Mesendoderm (in vitro differentiated cells): ENCODE measurements at regions not wholly inside any gene's neighbourhood (a gene's known extent, or its start where the extent isn't known, plus 50 kb on each side); places are given as distances from the start of the nearest gene placed in this dataset.

Source experiments
- DNase-seq: peaks from one replicate; pipeline ENCODE4 v3.0.0; 2013
- H2AK5ac ChIP-seq: 2 replicates; pipeline ENCODE4 v1.6.1; 2013; ENCODE audit warnings: low read length, inconsistent platforms
- H2BK120ac ChIP-seq: 2 replicates; pipeline ENCODE4 v1.6.1; 2013; ENCODE audit warnings: low read depth, mild to moderate bottlenecking, low read length, moderate library complexity, mixed read lengths
- H2BK15ac ChIP-seq: replicated peaks from 2 replicates; pipeline ENCODE4 v1.6.1; 2013; ENCODE audit warnings: low read depth, mild to moderate bottlenecking, moderate library complexity
- H2BK5ac ChIP-seq: 2 replicates; pipeline ENCODE4 v1.6.1; 2013; ENCODE audit warnings: low read length, inconsistent platforms
- H3K18ac ChIP-seq: 2 replicates; pipeline ENCODE4 v1.6.1; 2013; ENCODE audit warnings: mild to moderate bottlenecking, low read length, mixed read lengths
- H3K23ac ChIP-seq: one replicate; pipeline ENCODE4 v1.6.1; 2013; ENCODE audit warnings: low read length
- H3K27ac ChIP-seq: 2 replicates; pipeline ENCODE4 v1.5.1; 2013; ENCODE audit warnings: low read depth, mild to moderate bottlenecking, inconsistent platforms, low read length, moderate library complexity
- H3K27me3 ChIP-seq: 2 replicates; pipeline ENCODE4 v1.6.1; 2013; ENCODE audit warnings: low read length, control low read depth, mild to moderate bottlenecking, inconsistent platforms; ENCODE audit not compliant: insufficient read depth, poor library complexity
- H3K36me3 ChIP-seq: 2 replicates; pipeline ENCODE4 v1.6.1; 2013; ENCODE audit warnings: low read length, inconsistent platforms; ENCODE audit not compliant: control insufficient read depth, insufficient read depth
- H3K4ac ChIP-seq: one replicate; pipeline ENCODE4 v1.6.1; 2013; ENCODE audit warnings: low read depth, mild to moderate bottlenecking, low read length, moderate library complexity
- H3K4me1 ChIP-seq: 2 replicates; pipeline ENCODE4 v1.6.1; 2013; ENCODE audit warnings: low read depth, low read length, inconsistent platforms; ENCODE audit not compliant: control insufficient read depth
- H3K4me2 ChIP-seq: 2 replicates; pipeline ENCODE4 v1.6.1; 2013; ENCODE audit warnings: low read length
- H3K4me3 ChIP-seq: 2 replicates; pipeline ENCODE4 v1.5.1; 2013; ENCODE audit warnings: mild to moderate bottlenecking, low read length
- H3K56ac ChIP-seq: one replicate; pipeline ENCODE4 v1.6.1; 2013; ENCODE audit warnings: low read length
- H3K79me1 ChIP-seq: 2 replicates; pipeline ENCODE4 v1.6.1; 2013; ENCODE audit warnings: low read length, inconsistent platforms
- H3K79me2 ChIP-seq: 2 replicates; pipeline ENCODE4 v1.6.1; 2013; ENCODE audit warnings: mild to moderate bottlenecking, low read length; ENCODE audit not compliant: control insufficient read depth, insufficient read depth
- H3K9ac ChIP-seq: 2 replicates; pipeline ENCODE4 v1.6.1; 2013; ENCODE audit warnings: low read length, inconsistent platforms
- H4K5ac ChIP-seq: one replicate; pipeline ENCODE4 v1.6.1; 2013; ENCODE audit warnings: low read length
- H4K8ac ChIP-seq: one replicate; pipeline ENCODE4 v1.6.1; 2013; ENCODE audit warnings: low read depth, mild to moderate bottlenecking, control low read depth, low read length, moderate library complexity
- WGBS: extraction: QIAGEN DNeasy Blood & Tissue Kit; methylation state at CpG from one replicate; pipeline ENCODE4 v1.1.7; 2013; ENCODE audit warnings: low lambda C conversion rate, missing lambda C conversion rate; ENCODE audit not compliant: insufficient coverage; ENCODE audit errors: extremely low coverage; 5-methylcytosine and 5-hydroxymethylcytosine counted together

GRCh38 chr4:123821861-123822260 is 425.3 kb downstream of the SPRY1 start:
- Histone ChIP-seq H3K4ac (no peak overlapping the region), H3K79me2 (no peaks in the 10 kb centered on the region), H3K18ac (no peak overlapping the region), H3K4me1 (no peaks in the 10 kb centered on the region), H2BK120ac (no peak overlapping the region), H4K8ac (no peak overlapping the region), H3K23ac (no peak overlapping the region), H2BK5ac (no peak overlapping the region), H3K27ac (no peak overlapping the region), H3K4me2 (no peak overlapping the region), H2AK5ac (no peak overlapping the region), H3K56ac (no peak overlapping the region), H3K4me3 (no peak overlapping the region), H3K79me1 (no peaks in the 10 kb centered on the region), H3K9ac (no peak overlapping the region), H3K36me3 (no peaks in the 10 kb centered on the region), H4K5ac (no peak overlapping the region), H3K27me3 (no peaks in the 10 kb centered on the region), H2BK15ac (no peak overlapping the region)
- DNase-seq: peak; percentile 83

DNA sequence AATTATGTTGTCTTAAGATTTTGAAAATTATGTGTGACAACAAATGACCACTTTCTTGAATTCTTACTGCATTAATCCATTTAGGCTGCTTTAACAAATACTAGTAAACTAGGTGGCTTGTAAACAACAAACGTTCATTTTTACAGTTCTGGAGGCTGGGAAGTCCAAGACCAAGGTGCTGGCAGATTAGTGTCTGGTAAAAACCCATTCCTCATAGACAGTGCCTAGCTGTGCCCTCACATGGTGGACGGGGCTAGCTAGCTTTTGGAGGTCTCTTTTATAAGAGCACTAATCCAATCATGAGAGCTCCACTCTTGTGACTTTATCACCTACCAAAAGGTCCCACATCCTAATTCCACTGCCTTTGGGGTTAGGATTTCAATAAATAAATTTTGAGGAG is 425.8 kb downstream of the SPRY1 start:
- Histone ChIP-seq H3K9ac (no peak overlapping the region), H3K27me3 (no peaks in the 10 kb centered on the region), H3K4ac (no peak overlapping the region), H4K5ac (no peak overlapping the region), H3K56ac (no peak overlapping the region), H3K27ac (no peak overlapping the region), H3K4me1 (no peaks in the 10 kb centered on the region), H3K79me1 (no peaks in the 10 kb centered on the region), H3K4me3 (no peak overlapping the region), H3K18ac (no peak overlapping the region), H2AK5ac (no peak overlapping the region), H4K8ac (no peak overlapping the region), H3K36me3 (no peaks in the 10 kb centered on the region), H3K4me2 (no peak overlapping the region), H2BK15ac (no peak overlapping the region), H3K23ac (no peak overlapping the region), H3K79me2 (no peaks in the 10 kb centered on the region), H2BK5ac (no peak overlapping the region), H2BK120ac (no peak overlapping the region)
- no peak for DNase-seq
- WGBS: no CpG with 5 or more reads among the region's 2 CpGs

DNA sequence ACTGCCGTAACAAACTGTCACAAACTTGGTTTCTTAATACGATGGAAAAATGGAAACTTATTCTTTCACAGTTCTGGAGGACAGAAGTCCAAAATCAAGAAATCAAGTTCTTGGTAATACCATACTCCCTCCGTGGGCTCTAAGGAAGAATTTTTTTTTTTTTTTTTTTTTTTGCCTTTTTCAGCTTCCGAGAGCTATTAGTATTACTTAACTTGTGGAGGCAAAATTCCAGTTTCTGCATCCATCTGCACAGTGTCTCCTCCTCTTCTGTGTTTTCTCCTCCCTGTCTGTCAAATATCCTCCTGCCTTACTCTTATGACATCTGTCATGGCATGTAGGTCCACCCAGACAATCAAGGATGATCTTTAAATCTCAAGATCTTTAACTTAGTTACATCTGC is 426.6 kb downstream of the SPRY1 start:
- no peak overlapping the region for H3K4ac ChIP-seq
- H2BK120ac ChIP-seq: no peak overlapping the region
- H3K79me1 ChIP-seq: no peaks in the 10 kb centered on the region
- no peak overlapping the region for H2BK5ac ChIP-seq
- no peak overlapping the region for H2BK15ac ChIP-seq
- no peak overlapping the region for H3K18ac ChIP-seq
- H3K4me2 ChIP-seq: no peak overlapping the region
- no peak overlapping the region for H3K56ac ChIP-seq
- no peak overlapping the region for H4K8ac ChIP-seq
- H2AK5ac ChIP-seq: no peak overlapping the region
- no peaks in the 10 kb centered on the region for H3K27me3 ChIP-seq
- no peak overlapping the region for H3K9ac ChIP-seq
- DNase-seq: no peak
- no CpG with 5 or more reads among the region's 4 CpGs for WGBS
- H3K36me3 ChIP-seq: no peaks in the 10 kb centered on the region
- no peak overlapping the region for H4K5ac ChIP-seq
- H3K4me3 ChIP-seq: no peak overlapping the region
- no peak overlapping the region for H3K23ac ChIP-seq
- no peaks in the 10 kb centered on the region for H3K4me1 ChIP-seq
- H3K27ac ChIP-seq: no peak overlapping the region
- no peaks in the 10 kb centered on the region for H3K79me2 ChIP-seq

GRCh38 chr4:123824524-123824923 is 427.9 kb downstream of the SPRY1 start:
- H4K8ac ChIP-seq: no peak overlapping the region
- H3K9ac ChIP-seq: no peak overlapping the region
- no peak overlapping the region for H2BK120ac ChIP-seq
- no peak overlapping the region for H3K56ac ChIP-seq
- H2BK5ac ChIP-seq: no peak overlapping the region
- H2BK15ac ChIP-seq: no peak overlapping the region
- H3K36me3 ChIP-seq: no peaks in the 10 kb centered on the region
- no peak overlapping the region for H3K23ac ChIP-seq
- no peak overlapping the region for H3K4me2 ChIP-seq
- H3K27ac ChIP-seq: no peak overlapping the region
- no peak overlapping the region for H2AK5ac ChIP-seq
- no peak overlapping the region for H3K4me3 ChIP-seq
- no peak overlapping the region for H3K18ac ChIP-seq
- H4K5ac ChIP-seq: no peak overlapping the region
- H3K4me1 ChIP-seq: no peaks in the 10 kb centered on the region
- H3K79me2 ChIP-seq: no peaks in the 10 kb centered on the region
- no peak overlapping the region for H3K4ac ChIP-seq
- H3K79me1 ChIP-seq: no peaks in the 10 kb centered on the region
- WGBS: no CpG with 5 or more reads among the region's 1 CpG
- no peak for DNase-seq
- no peaks in the 10 kb centered on the region for H3K27me3 ChIP-seq

DNA sequence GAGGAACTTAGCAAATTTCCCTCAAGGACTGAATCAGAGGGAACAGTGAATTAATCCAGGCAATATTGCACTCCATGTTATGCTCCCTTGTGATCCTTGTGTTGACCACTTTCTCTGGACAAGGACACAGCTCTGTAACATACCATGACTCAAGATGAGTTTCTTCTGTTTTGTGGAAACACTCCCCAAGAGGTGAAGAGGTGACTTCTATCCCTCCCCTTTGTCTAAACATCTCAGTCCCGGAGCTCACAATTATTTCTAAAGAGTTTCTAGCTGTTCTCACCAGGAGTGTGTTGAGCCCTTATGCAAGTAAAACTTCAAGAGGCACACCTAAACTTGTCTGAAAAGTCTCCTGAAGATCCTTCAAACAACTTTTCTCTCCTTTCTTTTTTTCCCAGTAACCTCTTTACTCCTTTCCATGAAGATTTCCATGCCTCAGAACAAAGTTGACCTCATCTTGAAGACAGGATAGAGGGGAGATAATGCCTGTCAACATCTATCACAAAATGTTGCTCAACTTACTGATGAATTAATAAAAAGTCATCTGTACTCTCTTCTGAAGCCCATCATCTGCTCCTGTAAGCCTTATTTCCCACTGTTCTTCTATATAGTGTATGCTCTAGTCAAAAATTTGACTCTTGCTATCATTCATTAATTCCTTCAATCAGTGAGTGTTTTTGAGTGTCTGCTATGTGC is 429.1 kb downstream of the SPRY1 start:
- no peak overlapping the region for H3K23ac ChIP-seq
- no peak overlapping the region for H3K27ac ChIP-seq
- H3K4me1 ChIP-seq: no peaks in the 10 kb centered on the region
- no peak overlapping the region for H3K4ac ChIP-seq
- H3K56ac ChIP-seq: no peak overlapping the region
- H3K36me3 ChIP-seq: no peaks in the 10 kb centered on the region
- H3K4me2 ChIP-seq: no peak overlapping the region
- no peak overlapping the region for H2BK15ac ChIP-seq
- no peak overlapping the region for H3K4me3 ChIP-seq
- H3K18ac ChIP-seq: no peak overlapping the region
- no peaks in the 10 kb centered on the region for H3K79me1 ChIP-seq
- H3K27me3 ChIP-seq: no peaks in the 10 kb centered on the region
- WGBS: no CpG with 5 or more reads among the region's 1 CpG
- DNase-seq: no peak
- no peak overlapping the region for H4K5ac ChIP-seq
- no peak overlapping the region for H4K8ac ChIP-seq
- no peak overlapping the region for H2BK5ac ChIP-seq
- no peaks in the 10 kb centered on the region for H3K79me2 ChIP-seq
- no peak overlapping the region for H2BK120ac ChIP-seq
- no peak overlapping the region for H2AK5ac ChIP-seq
- no peak overlapping the region for H3K9ac ChIP-seq

DNA sequence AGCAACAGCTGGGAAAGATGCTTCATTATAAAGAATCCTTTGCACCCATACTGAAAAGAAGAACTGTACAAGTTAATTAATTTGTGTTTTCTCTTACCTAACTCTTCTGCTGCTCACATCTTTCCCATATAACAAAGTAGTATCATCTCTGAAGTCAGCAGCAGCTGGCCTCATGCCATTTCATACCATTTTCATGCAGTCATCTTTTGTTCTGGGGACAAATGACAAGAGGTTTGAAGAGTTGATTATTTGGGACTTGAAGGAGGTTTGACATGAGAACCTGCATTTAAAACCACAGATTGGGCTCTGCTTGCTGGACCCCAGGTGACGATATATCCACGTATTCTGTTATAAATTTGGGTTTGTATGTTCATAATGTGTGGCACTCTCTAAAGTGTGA is 430.3 kb downstream of the SPRY1 start:
- H4K8ac ChIP-seq: no peak overlapping the region
- no peak overlapping the region for H2BK120ac ChIP-seq
- no peak overlapping the region for H3K56ac ChIP-seq
- H3K27ac ChIP-seq: no peak overlapping the region
- H3K36me3 ChIP-seq: no peaks in the 10 kb centered on the region
- H4K5ac ChIP-seq: no peak overlapping the region
- H3K27me3 ChIP-seq: no peaks in the 10 kb centered on the region
- H3K23ac ChIP-seq: no peak overlapping the region
- no CpG with 5 or more reads among the region's 2 CpGs for WGBS
- H3K4me3 ChIP-seq: no peak overlapping the region
- H3K79me2 ChIP-seq: no peaks in the 10 kb centered on the region
- no peak overlapping the region for H3K4ac ChIP-seq
- no peaks in the 10 kb centered on the region for H3K4me1 ChIP-seq
- H3K79me1 ChIP-seq: no peaks in the 10 kb centered on the region
- H2BK15ac ChIP-seq: no peak overlapping the region
- DNase-seq: no peak
- no peak overlapping the region for H3K4me2 ChIP-seq
- no peak overlapping the region for H2AK5ac ChIP-seq
- H3K18ac ChIP-seq: no peak overlapping the region
- H3K9ac ChIP-seq: no peak overlapping the region
- H2BK5ac ChIP-seq: no peak overlapping the region
